HG03442 (cell line): ENCODE measurements at regions not wholly inside any gene's neighbourhood (a gene's known extent, or its start where the extent isn't known, plus 50 kb on each side); places are given as distances from the start of the nearest gene placed in this dataset.

ENCODE experiments used
- ATAC-seq: cut with Tn5 transposase; IDR thresholded peaks from one replicate; pipeline ENCODE4 v1.9.1; 2021; ENCODE audit warnings: mild to moderate bottlenecking, moderate library complexity; ENCODE audit not compliant: unreplicated experiment

DNA sequence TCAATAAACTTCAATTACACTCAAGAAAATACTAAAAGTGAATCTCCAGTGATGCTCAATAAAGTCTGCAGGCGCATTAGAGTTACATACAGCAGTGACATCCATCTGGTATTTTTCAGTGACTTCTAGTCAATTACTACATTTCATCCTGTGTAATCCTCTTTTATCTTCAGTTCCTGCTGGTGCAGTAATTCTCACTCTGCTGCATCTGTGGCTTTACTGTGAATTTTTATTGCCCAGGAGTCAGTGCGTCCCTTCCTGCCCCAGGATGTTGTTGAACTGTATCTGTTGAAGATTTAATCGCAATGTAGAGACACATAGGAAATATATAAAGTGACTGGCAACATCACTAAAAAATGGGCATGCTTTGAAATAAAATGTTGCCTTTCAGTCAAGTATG lies 196.3 kb upstream of the TMTC4 start:
- no peak for ATAC-seq

DNA sequence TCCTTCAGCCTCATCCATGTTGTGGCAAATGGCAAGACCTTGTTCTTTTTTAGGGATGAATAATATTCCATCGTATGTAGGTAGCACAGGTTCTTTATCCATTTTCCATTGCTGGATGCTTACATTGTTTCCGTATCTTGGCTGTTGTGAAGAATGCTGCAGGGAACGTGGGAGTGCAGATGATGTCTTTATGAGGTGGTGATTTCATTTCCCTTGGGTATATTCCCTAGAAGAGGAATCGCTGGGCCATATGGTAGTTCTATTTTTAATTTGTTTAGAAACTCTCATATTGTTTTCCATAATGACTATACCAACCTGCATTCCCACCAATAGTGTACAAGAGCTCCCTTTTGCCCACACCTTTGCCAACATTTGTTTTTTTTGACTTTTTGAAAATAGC lies 186.3 kb upstream of the TMTC4 start:
- ATAC-seq: no peak

DNA sequence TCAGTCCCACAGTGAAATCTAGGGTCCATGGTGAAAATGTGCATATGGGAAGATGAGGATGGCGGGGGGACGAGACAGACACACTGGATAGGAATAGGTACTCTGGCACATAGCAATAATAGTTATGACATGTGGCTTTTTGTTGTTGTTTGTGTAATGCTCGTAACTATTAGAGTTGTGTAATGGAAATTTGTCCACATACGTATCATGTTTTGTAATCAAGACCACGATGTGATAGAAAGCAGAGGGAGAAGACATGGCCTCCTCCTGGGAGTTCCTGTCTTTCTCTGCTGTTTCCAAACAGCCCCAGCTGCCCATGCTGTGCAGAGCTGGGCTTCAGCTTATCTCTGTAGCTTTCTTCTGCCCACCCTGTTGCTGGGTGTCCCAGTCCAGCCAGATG lies 185.3 kb upstream of the TMTC4 start:
- no peak for ATAC-seq

DNA sequence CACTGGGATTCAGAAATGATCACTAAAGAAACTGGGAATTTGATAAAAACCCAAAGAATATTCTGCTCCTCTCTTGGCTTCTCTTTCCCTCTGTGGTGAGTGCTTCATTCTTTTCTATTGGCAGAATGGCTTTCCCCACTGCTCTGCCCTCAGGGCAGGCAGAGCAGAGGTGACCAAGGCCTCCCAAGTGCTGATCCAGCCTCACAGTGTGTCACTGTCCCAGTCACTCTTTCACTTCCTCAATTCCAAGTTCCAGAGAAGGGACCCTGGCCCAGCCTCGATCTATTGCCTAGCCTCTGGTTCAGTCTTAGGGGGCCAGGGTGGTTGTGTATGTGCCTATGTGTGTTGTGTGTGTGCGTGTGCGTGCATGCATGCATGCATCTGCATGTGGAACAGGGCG lies 180.6 kb upstream of the TMTC4 start:
- ATAC-seq: no peak

DNA sequence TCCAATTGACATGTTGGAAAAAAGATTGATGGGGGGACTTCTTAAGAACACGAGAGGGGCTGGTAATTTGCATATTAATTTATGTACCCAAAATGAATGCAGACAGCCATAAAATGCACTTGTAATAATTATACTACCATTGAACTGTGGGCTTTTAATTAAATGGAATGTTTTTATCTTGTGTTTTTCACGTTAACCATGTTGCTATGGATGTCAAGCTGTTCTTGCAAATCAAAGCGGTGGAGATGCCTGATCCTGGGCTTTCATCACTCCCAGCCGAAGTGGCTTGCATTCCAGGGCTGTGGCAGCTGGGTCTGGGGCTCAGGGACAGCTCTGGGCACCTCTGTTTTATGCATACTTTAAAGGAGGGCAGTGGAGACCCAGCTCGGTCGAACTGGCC lies 179.4 kb upstream of the TMTC4 start:
- no peak for ATAC-seq

DNA sequence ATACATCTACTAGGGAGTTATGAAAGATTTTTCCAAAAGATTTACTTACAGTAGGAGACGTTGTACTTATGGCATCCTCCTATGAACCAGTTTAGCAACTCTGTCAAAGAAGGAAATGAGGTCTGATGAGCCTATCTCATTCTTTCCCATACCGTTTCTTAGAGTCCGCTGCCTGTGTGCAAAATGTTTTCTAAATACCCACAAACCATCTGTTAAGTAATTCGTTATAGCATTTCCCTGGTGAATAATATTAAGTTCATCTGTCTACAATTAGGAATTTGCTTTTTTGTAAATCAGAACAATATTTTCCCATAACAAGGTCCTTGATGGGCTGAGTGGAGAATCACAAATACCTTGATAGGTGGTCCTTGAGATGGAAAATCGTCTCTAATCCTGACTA lies 178.8 kb upstream of the TMTC4 start:
- ATAC-seq: no peak

DNA sequence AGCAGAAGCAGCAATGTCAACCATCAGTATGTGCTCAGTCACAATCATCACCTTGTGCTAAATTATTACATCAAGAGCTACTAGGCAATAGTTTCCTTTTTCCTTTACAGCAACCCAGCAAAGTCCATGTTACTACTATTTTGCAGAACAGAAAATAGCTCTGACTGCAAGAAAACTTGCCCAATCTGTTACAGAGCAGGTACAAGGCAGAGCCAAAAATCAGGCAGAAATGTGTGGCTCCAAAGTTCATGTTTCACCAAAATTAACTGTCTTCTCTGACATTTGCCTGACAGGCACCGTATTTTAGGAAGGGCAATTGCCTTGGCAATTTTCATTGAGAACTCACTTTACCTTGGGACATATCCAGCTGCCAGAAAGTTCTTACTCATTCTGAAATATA lies 177.6 kb upstream of the TMTC4 start:
- ATAC-seq: no peak

DNA sequence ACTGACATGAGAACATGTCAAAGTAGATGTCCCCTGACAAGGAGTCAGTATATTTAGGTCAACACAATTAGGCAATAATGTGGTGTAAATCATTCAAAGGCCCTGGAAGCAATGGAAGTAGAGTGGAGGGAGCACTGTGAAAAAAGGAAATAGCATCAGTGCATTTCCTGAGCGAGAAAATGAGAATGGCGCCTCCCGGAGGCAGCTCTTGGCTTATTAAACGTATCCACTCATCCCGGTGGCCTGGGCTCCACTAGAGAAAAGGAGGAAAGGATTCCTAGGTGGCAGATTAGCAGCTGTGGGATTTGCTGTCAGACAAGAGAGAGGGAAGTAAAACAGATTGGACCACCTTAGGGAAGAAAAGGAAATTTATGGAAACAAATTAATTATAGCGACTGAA lies 173.7 kb upstream of the TMTC4 start:
- no peak for ATAC-seq

DNA sequence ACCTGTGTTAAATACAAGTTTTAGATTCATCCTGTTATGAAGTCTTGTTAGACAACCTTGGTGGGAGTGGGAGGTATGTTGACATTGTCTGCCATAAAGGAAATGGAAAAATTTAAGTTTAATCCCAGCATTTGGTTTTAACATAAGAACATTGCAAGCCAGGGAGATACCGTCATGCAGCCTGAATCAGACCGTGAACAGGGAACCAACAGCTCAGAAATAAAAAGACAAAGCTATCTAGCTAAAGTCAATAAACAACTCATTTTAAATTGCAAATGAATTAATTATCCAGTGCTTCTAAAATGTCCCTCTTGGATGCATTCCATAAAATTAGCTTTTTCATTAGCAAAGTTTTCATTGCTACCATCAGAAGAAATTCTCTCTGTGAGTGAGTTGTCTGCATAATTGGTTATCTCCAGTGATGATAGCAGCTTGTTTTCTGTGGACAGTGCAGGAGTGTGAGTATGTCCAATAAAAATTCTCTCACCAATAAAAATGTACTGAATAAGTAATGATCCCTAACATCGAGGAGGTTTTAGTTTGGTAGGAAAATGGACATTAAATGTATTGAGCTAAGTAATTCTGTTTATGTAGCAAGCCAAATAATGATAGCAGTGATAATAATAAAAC lies 170.6 kb upstream of the TMTC4 start:
- ATAC-seq: no peak

DNA sequence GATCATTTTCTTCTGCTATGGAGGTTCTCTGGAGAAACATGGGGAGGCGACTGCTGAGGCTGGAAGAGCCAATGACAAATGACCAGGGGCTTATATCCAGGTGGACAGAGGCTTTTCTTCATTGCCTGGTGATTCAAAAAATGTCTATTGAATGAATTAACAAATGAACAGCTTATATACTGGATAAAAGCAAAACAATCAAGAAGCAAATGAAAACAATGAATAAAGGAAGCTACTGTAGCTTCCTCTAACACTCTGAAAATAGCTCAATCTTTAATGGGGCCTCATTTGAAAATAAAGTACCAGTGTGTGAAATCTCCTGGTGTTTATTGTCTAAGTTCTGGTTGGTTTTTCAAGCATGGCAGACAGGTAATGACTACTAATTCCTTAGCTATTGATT lies 167.5 kb upstream of the TMTC4 start:
- no peak for ATAC-seq

DNA sequence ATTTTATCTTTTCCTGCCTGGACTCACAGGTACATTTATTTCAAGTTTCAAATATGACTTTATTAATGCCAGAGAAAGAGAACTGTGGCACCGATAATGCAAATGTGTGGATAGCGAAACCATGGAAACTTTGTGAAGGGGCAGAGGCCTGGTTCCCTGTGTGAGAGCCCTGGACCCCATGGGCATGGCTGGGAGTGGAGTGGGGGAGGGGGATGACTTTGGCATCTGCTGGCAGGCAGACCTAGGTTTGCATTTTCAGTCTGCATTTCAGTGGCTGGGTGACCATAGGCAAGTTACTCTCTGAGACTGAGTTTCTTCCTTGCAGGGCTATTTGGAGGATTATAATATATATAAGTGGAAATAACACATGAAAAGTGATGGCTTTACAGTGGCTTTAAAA lies 163.8 kb upstream of the TMTC4 start:
- ATAC-seq: no peak

DNA sequence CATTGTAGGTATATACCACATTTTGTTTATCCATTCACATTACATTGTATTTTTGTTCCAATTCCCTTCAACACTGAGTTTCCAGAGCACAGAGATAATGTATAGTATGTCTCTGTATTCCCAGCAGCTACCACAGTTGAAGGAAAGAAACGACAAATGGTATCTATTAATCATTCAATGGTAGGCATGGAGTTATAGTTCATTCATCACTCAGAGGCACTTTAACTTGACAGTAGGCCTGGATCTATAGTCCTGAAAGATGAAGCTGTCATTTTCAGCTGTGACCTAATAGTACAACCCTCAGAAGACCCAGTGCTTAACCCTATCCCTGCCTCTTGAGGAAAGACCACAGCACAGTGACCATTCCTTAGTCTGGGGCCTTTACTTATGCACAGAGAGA lies 163.0 kb upstream of the TMTC4 start:
- no peak for ATAC-seq

DNA sequence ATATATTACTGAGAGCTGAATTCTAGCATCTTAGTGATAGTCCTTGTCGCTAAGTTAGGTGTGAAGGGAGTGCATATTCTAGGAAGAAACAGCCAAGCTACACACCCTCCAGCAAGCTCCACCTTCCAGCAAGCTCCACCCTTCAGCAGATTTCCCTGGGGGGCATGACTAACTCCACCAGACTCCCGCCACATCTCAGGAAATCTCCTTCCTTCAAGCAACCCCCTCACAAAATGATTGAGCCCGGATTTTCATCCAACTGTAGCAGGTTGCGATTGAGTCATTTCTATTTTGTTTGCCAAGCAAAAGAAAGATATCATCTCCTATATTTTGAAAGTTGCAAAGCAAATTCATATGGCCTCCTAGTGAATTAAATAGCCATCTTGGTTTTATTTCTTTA lies 162.1 kb upstream of the TMTC4 start:
- ATAC-seq: no peak

DNA sequence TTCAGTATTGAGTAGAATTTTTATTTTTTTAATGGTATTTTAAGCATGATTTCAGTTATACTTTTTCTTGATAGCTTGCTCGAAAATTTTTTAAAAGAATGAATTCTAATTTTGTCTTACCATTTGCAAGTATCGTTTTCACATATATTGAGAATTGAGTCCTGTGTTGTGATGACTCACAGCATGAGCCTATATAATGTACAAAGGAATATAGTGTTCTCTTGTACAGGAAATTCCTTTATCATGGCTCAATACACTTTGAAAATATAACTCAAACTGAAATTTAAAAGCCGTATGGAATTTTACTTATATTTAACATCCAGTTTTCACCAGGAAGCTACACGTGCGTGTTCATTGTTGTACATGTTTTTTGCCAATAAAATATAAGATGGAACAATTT lies 161.1 kb upstream of the TMTC4 start:
- no peak for ATAC-seq

DNA sequence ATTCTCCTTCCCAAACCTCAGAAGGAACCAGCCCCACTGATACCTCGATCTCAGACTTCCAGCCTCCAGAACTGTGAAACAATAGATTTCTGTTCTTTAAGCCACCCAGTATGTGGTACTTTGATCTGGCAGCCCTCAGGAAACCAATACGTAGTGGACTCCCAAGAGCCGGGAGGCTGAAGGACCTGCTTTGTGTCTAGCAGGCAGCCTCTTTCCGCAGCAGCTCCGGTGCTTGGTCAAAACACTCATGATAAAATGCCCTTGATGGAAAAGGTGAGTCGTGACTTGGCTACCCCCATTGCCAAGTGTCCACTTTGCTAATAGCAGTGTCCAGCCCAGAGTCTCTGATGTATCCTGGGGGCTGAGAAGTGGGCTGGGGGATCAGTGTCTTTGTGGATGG lies 158.8 kb upstream of the TMTC4 start:
- no peak for ATAC-seq

DNA sequence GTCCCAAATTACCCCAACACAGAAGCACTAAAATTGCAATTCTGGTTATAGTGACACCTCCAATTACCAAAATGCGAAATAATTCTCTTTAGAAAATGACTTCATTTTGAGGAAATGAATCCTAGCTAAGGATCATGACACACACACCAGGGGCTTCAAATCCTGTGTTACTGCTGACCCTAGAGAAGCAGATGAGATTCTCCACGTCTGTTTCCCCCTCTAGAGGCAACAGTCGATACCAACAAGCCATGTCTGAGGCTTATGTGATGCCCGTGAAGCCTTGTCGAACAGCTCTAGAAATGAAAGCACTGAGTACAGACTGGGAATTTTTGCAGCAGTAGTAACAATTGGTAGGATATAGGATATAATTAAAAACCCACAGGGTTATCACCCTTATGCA lies 153.6 kb upstream of the TMTC4 start:
- ATAC-seq: no peak

DNA sequence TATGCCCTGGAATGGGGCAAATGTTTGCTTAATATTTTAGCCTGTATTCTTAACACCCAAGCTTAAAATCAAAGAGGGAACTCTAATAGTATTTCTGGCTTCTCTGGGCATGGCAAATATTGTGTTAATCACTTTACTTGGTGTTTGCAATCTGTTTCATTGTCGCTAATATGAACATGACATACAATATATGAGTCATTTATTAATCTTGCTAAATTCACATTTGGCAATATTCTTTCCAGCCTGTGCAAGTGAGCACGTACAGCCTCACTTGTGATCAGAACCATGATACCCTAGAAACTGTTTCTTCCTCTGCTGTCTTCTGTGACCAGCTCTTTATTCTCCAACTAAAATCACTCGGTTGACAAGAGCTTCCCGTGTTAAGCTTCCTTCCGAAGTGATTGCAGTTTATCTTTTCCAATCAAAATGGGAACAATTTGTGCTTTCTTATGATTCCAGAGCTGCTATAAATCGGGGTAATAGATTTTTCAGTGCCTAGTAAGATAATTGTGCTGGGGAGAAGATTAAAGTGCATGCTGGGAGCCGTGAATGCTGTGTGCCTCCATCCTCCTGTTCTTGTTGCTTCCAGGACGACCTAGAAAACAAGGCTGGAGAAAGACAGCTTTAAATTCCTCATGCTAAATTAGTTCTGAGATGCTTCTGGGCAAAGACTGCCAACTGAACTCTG lies 153.0 kb upstream of the TMTC4 start:
- ATAC-seq: no peak

DNA sequence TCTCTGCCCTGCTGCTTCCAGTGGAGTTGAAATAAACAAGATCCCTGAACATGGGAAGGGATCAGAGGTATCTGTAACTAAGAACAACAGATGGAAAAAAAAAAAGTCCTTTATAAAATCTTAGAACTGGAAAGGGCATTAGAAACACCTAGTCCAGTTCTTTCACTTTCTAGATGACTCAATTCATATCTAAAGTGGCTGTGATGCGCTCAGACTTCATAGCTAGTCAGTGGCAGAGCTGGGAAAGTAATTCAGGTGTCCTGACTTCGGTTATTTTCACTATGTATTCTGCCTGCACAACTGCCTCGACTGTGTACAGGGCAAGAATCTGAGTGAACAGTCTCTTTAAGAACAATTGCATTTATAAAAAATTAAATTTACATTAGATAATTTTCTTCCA lies 151.8 kb upstream of the TMTC4 start:
- no peak for ATAC-seq

DNA sequence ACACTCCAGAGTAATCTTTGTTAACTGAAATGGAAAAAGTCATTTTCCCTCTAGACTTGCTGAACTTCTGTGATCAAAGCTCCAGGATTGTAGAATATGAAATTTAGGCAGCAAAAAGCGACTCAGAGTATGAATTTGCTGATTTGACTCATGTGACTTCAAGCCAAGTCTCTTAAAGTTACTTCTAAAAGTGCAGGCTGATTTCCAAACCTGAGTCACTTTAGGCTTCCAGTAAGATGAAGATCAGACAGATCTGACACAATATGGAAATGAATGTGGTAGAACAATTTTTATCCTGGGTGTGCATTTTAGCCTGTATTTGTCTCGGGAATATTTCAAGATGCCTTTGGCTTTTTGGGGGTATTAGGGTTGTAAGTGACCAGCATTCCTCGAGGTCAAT lies 151.0 kb upstream of the TMTC4 start:
- no peak for ATAC-seq

DNA sequence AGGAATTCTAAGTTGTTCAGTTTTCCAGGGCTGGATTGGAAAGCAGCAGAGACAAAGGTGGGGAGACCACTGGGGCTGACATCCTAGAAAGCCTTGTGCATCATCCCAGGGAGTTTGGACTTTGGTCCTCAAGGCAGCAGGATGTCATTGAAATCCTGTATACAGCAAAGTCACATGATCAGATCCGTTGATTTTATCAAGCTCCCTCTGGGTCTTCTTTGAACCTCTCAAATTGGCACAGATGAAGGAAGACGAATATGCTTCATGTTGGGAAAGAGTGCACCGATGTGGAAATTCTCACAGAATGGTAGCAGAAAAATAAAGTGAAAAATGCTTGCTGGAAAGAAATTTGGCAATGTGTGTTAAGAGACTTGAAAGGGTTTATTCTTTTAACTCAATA lies 149.8 kb upstream of the TMTC4 start:
- no peak for ATAC-seq

DNA sequence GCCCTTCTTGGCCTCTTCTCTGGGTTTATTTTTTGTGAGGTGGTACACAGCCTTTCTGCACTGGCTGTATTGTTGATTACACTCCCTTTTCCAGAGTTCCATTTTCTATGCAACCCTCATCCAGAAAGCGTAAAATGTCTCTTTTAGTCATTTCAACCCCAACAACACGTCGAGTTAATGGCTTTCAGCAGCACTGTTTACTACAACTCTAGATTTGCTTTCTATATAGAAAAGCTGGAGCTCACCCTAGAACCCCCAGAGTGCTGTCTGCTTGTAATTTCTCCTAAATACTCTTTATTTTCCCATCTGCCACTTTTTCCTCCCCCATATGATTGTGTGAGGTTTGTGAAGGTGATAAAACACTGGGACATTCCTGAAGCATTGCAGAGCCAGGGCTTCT lies 148.9 kb upstream of the TMTC4 start:
- ATAC-seq: no peak

DNA sequence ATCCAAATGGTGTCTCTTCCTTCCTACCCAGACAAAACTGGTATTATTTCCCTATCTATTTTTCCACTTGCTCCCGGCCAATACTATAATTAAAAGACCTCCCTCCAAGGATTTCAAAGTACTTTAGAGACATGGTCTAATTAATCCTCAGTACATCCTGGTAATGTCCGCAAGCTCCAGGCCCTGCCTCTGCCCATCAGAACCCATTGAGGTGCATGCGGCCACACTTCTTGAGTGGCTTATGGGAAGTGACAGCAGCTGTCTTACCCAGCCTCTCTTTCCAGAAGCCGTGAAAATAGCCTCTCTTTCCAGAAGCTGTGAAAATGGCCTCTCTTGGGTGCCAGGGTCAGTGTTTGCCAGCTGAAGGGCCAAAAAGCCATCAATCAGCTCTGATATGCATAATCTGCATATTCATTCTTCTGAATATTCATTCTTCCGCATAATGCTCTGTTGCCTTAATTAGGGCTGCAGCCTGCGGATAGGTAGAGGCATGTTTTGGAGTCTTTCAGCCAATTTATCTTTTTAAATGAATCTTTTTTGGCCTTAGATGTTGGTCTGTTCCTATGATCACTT lies 148.4 kb upstream of the TMTC4 start:
- no peak for ATAC-seq

DNA sequence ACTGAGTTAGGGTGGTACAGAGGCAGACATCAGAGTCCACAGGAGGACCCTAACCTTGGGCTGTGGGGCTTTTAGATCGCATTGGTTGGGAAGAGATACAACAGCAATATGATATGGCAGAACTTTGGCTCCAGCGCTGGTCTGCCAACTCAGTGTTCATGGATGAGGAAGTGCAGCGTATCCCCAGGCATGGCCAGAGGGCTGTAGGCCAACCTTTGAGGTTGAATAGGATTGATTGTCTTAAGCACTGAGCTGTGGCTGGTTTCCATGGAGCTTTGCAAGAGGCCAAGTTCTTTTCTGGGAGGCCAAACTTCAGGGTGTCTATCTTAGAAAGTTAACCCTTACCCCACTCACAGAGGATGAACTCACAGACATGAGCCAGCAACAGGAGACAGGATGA lies 144.1 kb upstream of the TMTC4 start:
- no peak for ATAC-seq
